Stimulated activated CD8-positive, alpha-beta memory T cell treated with anti-CD3 and anti-CD28 coated beads, Interleukin-4, amount 100 ng/mL, for 1 hour (primary cell): ENCODE measurements at regions not wholly inside any gene's neighbourhood (a gene's known extent, or its start where the extent isn't known, plus 50 kb on each side); places are given as distances from the start of the nearest gene placed in this dataset.

Experiments
- DNase-seq, 2 donors: peaks; one replicate each; pipeline ENCODE4 v3.0.0-alpha.2; 2020; ENCODE audit warnings: low read depth in 2 of 2, low spot score in 1 of 2

- DNase-seq: no peak
These were observed 133.6 kb downstream of the UBE2E3 start for GRCh38 chr2:181114021-181114420.

GRCh38 chr2:181116261-181116660, 135.9 kb downstream of the UBE2E3 start:
- no peak for DNase-seq

- DNase-seq: no peak
These were observed 137.0 kb downstream of the UBE2E3 start for GRCh38 chr2:181117206-181117925.

GRCh38 chr2:181120625-181121024, 140.2 kb downstream of the UBE2E3 start:
- no peak for DNase-seq

- no peak for DNase-seq
These were observed 141.6 kb downstream of the UBE2E3 start for GRCh38 chr2:181121996-181122395.

GRCh38 chr2:181122601-181123000, 142.2 kb downstream of the UBE2E3 start:
- no peak for DNase-seq

GRCh38 chr2:181123798-181124231, 143.4 kb downstream of the UBE2E3 start:
- peak in 1 of 2 donors; percentile 16 for DNase-seq

GRCh38 chr2:181124497-181124896, 144.1 kb downstream of the UBE2E3 start:
- no peak for DNase-seq

GRCh38 chr2:181125359-181125758, 145.0 kb downstream of the UBE2E3 start:
- no peak for DNase-seq

GRCh38 chr2:181126311-181126868, 146.0 kb downstream of the UBE2E3 start:
- DNase-seq: no peak

GRCh38 chr2:181128199-181128598, 147.8 kb downstream of the UBE2E3 start:
- DNase-seq: no peak

- DNase-seq: no peak
These were observed 149.1 kb downstream of the UBE2E3 start for GRCh38 chr2:181129364-181130056.

- no peak for DNase-seq
These were observed 150.3 kb downstream of the UBE2E3 start for GRCh38 chr2:181130686-181131085.

GRCh38 chr2:181131584-181131983, 151.2 kb downstream of the UBE2E3 start:
- DNase-seq: no peak

- DNase-seq: no peak
These were observed 158.4 kb downstream of the UBE2E3 start for GRCh38 chr2:181138816-181139215.

- DNase-seq: no peak
These were observed 159.4 kb downstream of the UBE2E3 start for GRCh38 chr2:181139831-181140230.

GRCh38 chr2:181140414-181140813, 160.0 kb downstream of the UBE2E3 start:
- no peak for DNase-seq

- DNase-seq: no peak
These were observed 160.5 kb downstream of the UBE2E3 start for GRCh38 chr2:181140928-181141327.

- no peak for DNase-seq
These were observed 161.3 kb downstream of the UBE2E3 start for GRCh38 chr2:181141676-181142075.

- no peak for DNase-seq
These were observed 162.1 kb downstream of the UBE2E3 start for GRCh38 chr2:181142514-181142913.

- DNase-seq: no peak
These were observed 163.4 kb downstream of the UBE2E3 start for GRCh38 chr2:181143790-181144300.

GRCh38 chr2:181145645-181146044, 165.2 kb downstream of the UBE2E3 start:
- DNase-seq: no peak
